A673 (cell line): ENCODE measurements at regions not wholly inside any gene's neighbourhood (a gene's known extent, or its start where the extent isn't known, plus 50 kb on each side); places are given as distances from the start of the nearest gene placed in this dataset.

Experiments
- CTCF ChIP-seq: fragments of 300-800, 200-600 bp; sonication (generic); conservative IDR thresholded peaks from 2 replicates; pipeline ENCODE4 v1.5.1; 2017; ENCODE audit warnings: low read depth, mild to moderate bottlenecking, antibody characterized with exemption, low read length, moderate library complexity, mixed read lengths
- EZH2 ChIP-seq: fragments of 200-600 bp; sonication (generic); IDR thresholded peaks from 2 replicates; pipeline ENCODE4 v1.6.1; 2017; ENCODE audit warnings: borderline replicate concordance, low read depth, mild to moderate bottlenecking, mixed read lengths, antibody characterized with exemption, low read length; ENCODE audit not compliant: poor library complexity, severe bottlenecking

- TF ChIP-seq CTCF (no peak), EZH2 (no peak)
Observed at GRCh38 chr4:189443341-189443740, 497.3 kb upstream of the FRG1 start.
